Right ventricle myocardium superior (tissue), 1 donor: ENCODE measurements at regions not wholly inside any gene's neighbourhood (a gene's known extent, or its start where the extent isn't known, plus 50 kb on each side); places are given as distances from the start of the nearest gene placed in this dataset.
"Not testable (repeated sequence)": the region's sequence is repeated elsewhere in the genome, so short reads cannot be mapped to it uniquely, and the experiment has no call there.

Experiments
- ATAC-seq: fragments of 200-7000 bp; cut with Tn5 transposase; one replicate; pipeline ENCODE4 v1.9.1; 2020; ENCODE audit warnings: mild to moderate bottlenecking; ENCODE audit not compliant: poor library complexity
- DNase-seq: peaks from one replicate; pipeline ENCODE4 v3.0.0-alpha.2; 2020
- intact Hi-C: fragments of 100-400 bp; cut with DNase I; formaldehyde crosslinking; loops from one replicate; pipeline ENCODE4 v1.11.2; 2022
- donor health status: DM: no; HTN: yes; CAD: no; lungs with severe emphysema.

DNA sequence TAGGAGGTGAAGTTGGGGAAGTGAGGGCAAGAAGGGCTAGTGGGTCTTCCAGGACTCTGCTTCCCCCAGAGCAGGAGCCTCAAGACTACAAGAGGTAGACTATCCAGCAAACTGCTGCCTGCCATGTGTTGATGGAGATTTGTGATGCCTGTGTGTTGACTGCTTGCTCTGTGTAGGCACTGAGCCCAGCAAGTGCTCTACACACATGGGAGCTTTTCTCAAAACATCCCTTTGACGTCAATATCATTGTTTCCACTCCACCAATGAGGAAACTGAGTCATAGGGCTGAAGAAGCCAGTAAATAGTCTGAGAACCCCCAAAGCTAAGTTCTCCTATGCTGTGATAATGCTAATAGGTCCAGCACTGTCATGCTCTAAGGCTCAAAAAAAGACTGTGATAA lies 207.2 kb upstream of the NFIA start:
- ATAC-seq (no peak), DNase-seq (no peak)
- intact Hi-C loops = no loop called here

DNA sequence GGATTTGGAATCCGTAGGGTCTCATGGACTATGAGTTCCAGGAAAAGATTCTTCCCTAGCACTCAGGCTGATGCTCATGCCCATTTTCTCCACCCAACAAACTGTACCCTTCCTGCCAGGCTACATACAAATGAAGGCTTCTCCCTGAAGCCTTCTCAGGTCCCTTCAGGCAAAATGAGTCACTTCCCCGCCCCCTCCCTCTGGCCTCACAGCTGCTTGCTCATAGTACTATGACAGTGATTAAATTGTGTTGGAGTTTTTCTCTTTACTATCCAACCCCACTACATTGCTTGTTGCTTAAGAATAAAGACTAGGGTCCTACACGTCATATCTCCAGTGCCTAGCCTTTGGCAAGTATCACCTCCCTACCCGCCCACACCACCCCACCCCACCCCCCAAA lies 207.6 kb upstream of the NFIA start:
- DNase-seq (no peak), ATAC-seq (no peak)
- intact Hi-C loops = no loop called here

DNA sequence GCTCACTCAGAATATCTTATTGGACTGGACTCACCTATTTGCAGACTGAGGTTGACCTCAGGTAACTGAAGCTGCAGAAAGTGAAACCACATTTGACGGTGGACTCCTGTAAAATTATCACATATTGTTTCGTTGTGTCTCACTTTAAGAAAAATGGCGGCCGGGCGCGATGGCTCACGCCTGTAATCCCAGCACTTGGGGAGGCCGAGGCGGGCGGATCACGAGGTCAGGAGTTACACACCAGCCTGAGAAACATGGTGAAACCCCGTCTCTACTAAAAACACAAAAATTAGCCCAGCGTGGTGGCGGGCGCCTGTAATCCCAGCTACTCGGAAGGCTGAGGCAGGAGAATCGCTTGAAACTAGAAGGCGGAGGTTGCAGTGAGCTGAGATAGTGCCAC lies 209.0 kb upstream of the NFIA start:
- DNase-seq, ATAC-seq, intact Hi-C loops: not testable (repeated sequence)

DNA sequence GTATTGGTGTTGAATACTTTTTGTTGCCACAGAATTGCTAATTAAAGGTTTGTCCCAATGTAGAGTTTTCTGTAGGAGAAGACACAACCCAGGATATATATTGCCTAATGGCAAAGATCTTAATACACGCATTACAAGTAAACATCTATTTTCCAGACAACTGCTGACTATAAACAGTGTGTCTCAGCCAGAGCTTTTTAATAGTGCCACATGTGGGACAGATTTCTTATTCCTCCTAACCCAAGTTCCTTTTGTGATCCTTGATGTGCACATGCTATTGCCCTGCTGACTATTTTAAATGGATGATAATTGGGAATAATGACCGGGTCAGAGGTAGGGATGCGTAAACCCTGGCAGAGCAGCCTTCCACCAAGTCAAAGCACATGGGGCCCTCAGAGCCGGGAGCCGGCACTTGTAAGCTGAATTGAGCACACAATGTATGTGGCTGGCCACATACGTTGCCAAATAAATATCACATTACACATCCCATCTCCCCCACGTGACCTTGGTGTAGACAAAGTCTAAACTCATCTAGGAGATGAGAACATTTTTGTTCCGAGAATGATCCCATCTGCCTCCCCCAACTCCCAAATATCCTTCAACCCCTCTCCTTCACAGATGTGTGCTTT lies 209.8 kb upstream of the NFIA start:
- DNase-seq (no peak), ATAC-seq (no peak)
- intact Hi-C loops = no loop called here

DNA sequence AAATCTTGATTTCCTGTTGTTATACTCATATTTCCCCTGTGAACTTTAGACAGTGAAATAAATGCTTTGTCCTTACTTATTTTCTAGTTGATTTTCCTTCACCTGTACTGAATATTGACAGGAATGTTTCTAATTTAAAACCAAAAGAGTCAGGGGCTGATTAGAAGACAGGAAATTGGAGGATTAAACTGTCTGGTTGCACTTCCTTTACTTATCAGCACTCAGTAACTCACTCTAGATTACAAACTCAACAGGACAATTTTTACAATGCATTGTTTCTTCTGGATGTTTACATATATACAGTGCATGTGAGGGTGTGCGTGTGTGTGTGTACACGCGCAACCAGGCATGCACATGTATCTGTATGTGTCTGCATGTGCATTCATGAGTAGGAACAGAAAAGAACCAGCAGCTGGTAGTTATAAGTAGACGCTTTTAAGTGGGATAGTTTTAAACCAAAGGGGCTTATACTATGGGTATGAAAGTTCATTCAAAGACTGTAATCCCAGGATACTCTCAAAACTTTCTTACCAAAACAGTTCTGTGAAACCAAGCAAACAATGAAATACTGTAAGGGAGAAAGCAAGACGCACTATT lies 212.0 kb upstream of the NFIA start:
- no peak for ATAC-seq
- no peak for DNase-seq
- intact Hi-C loops = no loop called here

DNA sequence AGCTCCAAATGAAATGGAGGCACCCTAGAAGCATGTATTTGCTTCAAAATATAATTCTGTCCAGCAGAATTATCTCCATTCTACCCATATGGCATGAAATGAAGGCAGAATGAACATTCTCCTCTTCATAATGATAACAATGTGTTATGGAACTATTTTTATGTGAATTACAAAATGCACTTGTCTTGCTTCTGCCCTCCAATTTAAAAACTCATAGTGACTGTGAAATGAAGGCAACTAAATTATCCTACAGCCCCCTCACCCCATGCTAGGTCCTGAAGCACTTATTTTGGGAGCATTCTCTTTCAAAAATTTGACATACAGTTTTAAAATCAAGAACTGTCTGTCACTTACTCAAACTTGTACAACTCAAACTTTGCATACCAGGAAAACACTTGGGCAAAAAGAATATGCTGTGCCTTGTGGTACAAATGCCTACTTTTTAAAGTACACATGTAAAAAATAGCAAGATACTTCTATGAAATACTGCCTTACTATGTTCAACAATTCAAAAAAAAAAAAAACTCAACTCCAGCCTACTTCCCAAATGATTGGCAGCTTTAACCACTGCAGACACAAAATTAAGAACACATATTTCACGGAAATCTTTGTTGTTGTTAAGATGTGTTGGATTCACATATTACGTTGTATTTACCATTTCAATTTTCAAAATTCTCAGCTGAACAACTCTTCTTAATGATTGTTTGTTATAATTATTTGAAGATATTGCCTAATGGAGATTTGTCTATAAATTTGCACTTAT lies 213.3 kb upstream of the NFIA start:
- intact Hi-C loops = no loop called here
- ATAC-seq = no peak

DNA sequence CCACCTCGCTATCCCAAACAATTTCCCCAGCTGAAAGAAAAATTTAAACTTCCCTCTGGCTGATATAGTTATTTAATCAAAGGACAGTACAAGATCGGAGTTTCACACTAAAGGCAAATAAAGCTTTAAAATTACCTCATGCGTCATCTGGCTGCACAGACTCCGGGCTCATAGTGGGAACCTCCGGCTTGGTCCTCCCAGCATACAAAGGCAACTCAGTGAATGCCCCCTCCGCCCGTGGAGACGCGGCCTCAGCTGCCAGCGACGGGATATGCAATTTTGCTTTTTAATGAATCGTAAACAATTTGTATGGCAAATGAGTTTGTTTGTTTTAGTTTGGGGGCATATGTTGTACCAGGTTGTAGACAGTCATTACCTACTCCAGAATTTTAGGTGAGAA lies 214.6 kb upstream of the NFIA start:
- intact Hi-C loops = no loop called here
- no peak for ATAC-seq

More for the DNA sequence above, 213.3 kb upstream of the NFIA start:
- DNase-seq = no peak

DNA sequence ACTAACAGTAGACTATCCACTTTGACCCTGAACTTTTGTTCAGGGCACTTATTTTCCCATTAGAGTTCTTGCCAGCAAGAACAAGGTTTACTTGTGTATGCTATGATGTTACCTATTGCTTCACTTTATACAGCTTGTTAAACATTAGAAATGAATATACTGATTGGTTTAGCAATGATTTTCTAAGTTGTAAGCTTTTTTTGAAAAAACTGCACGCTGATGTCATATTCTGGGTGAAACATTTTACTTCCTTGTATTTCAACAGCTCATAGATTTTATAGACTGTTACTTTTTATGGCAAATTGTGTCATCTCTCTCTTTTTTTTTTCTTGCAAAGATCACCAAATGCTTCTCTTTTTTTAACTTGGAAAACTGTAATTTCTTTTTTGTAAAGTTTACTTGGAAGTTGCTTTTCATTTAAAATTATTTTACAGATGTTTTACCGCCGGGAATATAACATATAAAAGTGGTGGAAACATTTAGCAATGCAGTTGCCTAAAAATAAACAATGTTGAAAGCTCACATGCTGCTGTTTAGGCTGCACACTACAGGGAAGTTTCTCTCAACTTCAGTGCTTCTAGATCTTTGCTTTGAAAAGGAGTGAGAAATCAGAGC lies 215.3 kb upstream of the NFIA start:
- ATAC-seq (no peak), DNase-seq (no peak)
- intact Hi-C loops = no loop called here

More for the DNA sequence above, 214.6 kb upstream of the NFIA start:
- DNase-seq = no peak

DNA sequence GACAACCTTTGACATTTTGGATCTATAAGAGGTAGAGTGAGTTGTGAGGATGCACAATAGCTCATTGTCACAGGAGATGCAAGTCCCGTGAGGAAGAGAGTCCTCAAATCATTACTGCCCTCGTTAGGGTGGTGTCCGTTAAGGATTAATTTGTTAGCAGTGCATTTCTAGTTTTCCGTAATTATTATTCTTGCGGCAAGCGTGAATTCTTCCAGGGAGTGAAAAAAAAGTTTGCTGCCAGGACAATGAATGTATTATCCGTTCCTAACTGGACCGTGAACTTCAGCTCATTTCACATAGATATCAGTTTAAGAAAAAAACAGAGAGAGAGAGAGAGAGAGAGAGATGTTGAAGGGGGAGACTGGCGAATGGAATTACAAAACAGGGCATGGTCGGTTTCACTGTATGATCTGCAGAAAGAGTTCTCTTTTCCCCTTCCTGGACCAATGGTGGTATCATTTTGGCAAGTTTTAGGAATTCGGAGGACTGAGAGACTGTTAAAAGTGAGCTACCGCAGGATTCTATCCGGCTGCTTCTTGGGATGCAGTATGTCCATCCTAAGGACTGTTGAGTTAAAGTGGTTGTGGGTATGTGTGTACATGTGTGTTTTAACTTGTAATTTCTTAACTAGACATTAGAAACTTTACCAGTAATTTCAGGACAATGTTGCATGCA lies 216.0 kb upstream of the NFIA start:
- DNase-seq (no peak), ATAC-seq (no peak)
- intact Hi-C loops = no loop called here

DNA sequence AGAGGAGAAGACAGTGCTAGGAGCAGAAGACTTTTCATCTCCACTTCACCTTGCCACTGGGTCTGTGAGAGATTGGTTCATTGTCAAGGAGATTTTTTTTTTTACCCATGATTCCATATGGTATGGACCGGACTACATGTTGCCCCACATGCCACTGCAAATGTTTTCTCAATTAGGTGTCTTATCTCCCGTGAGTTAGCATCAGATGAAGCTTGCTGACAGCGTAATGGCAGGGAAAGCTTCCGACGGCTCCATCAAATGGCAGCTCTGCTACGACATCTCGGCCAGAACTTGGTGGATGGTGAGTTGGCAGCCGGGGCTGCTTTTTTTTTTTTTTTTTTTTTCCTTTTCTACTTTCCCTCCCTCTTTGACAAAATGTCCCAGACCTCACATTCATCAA lies 217.2 kb upstream of the NFIA start:
- ATAC-seq = no peak
- intact Hi-C loops = no loop called here

DNA sequence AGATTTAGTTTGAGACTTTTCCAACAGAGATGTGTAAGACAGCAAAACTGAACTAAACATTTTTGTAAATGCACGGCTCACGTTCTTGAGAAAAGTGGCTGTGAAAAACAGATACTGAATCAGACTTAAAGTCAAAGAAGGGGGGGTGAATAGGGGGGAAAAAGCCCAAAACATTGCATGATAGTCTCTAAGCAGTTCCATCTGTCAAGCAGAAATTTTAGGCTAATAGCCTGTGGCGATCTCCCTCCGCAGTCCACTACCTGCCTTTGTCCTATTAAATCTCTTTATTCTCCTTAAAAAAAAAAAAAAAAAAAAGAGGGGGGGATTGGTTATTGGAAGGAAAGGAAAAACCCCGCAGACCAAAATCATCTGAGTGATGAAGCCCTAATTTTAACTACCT lies 217.6 kb upstream of the NFIA start:
- DNase-seq (no peak), ATAC-seq (no peak)
- intact Hi-C loops = no loop called here

More for the DNA sequence above, 217.2 kb upstream of the NFIA start:
- no peak for DNase-seq

DNA sequence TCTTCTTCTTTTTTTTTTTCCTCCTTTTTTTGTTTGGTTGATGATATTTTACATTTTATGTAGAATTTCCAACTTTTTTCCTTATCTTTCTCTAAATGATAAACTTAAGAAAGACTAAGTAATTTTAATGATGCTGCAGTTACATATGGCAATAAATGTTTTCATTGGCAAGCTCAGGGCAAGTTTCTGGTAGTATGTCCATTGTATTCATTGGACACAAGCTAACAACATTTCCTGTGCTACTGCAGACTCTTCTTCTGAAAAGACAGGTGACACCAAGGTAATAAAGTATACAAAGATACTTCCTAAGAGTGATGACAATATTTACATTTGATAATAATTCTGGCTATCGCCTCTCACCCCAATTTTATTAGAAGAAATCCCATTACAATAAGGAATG lies 219.2 kb upstream of the NFIA start:
- ATAC-seq (no peak), DNase-seq (no peak)
- intact Hi-C loops = no loop called here

DNA sequence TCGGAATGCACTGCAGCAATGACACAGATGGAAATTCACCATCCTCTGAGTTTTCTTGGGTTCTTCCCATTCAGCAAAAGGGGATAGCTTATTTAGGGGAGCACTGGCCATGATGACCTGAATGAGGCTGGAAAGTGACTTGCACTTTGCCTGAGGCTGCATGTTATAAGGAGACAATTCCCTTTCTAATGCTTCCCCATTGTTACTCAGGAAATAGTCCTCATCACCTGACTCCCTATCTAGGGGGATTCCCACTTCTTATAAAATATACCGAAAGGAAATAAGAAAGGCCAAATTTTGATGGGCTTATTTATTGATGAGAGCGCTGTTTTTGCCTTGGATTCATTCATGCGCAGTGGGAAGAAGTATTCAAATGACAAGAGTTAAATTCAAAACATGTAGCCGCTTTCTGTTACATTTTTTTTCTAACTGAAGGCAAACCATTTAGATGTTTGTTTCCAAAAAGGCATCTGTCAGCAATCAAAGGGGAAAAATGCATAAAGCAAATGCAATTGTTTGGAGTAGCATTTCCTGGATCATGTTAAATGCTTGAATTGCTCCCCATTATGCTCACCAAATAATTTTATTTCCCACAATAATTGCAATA lies 220.3 kb upstream of the NFIA start:
- ATAC-seq = no peak
- DNase-seq = no peak
- intact Hi-C loops = no loop called here

DNA sequence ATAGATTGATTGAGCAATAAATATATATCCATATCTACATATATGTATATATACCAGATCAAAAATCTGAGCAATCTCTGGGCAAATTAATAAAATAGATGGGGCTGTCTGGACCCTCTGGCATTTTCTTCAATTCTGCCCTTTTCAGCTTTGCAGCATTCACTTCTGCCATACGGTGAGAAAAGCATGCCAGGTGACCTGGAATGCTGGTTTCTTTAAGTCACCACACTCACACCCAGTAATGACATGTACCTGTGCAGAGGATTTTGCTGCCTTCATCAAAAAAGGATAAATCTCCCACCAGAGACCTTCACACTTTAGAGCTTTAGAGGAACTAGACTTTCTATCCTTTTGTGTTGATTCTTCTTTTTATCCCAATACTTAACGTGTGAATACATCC lies 223.2 kb upstream of the NFIA start:
- DNase-seq (no peak), ATAC-seq (no peak)
- intact Hi-C loops = loop anchor here (10.0 kb wide), 1 partner anchor 106 kb away; no protein-coding TSS in a partner anchor

DNA sequence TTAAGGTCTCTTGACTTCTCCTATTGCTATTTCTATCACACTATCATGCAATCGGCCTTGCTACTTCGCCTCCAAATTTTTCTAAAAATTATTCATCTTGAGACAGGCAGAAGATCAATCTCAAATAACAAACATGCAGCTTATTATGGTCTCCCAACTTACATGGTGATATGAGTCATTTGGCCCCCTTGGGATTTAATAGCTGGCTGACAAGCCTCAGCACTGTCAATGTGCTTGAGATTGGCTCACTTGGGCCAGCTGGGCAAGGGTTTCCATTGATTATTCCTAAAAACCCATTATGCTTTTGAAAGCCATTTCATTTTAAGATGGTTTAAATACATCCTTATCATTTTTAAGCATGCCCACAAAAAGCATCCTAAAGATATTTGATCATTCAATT lies 224.5 kb upstream of the NFIA start:
- no peak for ATAC-seq
- intact Hi-C loops = loop anchor here (10.0 kb wide), 1 partner anchor 107 kb away; no protein-coding TSS in a partner anchor
- DNase-seq = no peak

DNA sequence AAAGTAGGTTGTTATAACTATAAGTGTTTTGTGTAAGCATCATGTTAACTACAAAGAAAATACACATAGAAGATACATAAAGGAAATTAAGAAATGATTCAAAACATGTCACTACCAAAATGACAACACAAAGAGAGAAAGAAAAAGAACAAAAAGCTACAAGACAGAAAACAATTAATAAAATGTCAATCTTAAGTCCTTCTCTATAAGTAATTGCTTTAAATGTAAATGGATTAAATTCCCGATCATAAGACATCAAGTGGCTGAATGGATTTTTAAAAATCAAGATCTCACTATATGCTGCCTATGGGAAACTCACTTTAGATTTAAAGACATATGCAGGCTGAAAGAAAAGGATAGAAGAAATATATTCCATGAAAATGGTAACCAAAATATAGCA lies 232.3 kb upstream of the NFIA start:
- DNase-seq (no peak), ATAC-seq (no peak)
- intact Hi-C loops = loop anchor here (10.0 kb wide), 1 partner anchor 115 kb away; no protein-coding TSS in a partner anchor

DNA sequence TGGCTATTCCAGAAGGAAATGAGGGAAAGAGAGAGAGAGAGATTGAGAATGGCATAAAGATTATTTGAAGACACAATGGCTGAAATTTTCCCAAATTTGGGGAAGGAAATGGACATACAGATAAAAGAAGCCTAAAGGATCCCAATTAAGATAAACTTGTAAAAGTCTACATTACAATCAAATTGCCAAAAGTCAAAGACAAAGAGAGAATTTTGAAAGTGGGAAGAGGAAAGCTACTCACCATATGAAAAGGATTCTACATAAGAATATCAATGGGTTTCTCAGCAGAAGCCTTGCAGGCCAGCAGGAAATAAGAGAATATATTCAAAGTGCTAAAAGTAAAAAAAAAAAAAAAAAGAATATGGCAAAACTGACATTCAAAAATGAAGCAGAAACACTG lies 233.0 kb upstream of the NFIA start:
- intact Hi-C loops = loop anchor here (5.0 kb wide), 1 partner anchor 193 kb away; no protein-coding TSS in a partner anchor
- DNase-seq = no peak
- ATAC-seq = no peak

DNA sequence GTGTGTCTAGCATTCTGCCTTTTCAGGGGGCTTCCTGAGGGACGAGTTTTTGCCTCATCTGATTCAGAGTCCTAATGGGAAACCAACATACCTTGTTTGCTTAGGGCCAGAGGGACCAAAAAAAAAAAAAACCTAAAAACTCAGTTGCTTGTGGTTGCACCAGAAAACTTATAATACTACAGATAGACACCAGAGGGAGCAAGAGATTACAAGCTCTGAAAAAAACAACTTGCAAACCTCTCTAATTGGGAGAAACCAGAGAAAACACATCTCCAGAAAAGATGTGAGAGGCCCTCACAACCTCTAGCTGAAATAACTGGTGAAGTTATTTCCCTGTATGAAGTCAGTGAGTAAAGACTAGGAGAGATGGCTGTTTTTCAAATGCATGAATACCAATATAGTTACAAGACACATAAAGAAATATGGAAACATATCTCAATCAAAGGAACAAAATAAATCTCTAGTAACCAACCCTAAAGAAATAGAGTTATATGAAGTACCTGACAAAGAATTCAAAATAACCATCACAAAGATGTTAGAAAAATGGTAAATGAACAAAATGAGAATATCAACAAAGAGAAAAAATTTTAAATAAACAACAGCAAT lies 233.7 kb upstream of the NFIA start:
- intact Hi-C loops = loop anchor here (5.0 kb wide), 1 partner anchor 194 kb away; no protein-coding TSS in a partner anchor
- no peak for DNase-seq
- no peak for ATAC-seq
